NOMO-1 treated with dmso at 0.1 percent for 144 hours (cell line): ENCODE measurements at regions not wholly inside any gene's neighbourhood (a gene's known extent, or its start where the extent isn't known, plus 50 kb on each side); places are given as distances from the start of the nearest gene placed in this dataset.

Experiments
- DNase-seq: peaks from one replicate; lab custom pipeline; 2025; ENCODE audit not compliant: unreplicated experiment; lab: John Stamatoyannopoulos, UW

DNA sequence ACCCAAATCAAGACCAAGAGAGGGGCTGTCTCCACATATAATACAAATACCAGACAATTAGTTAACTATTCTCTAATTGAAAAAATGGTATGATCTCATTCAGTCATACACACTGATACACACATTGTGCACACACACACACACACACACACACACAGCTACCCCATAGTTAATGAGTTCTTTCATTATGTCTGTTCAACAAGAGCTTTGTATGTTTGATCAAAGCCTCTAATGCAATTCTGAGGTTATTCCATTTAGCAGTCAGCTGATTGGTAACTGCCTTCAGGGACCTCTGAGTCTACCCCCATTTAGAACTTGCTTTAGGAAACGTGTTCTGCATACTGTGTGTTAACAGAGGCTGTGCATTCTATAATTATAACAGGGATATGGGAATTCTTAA lies 741.4 kb upstream of the LRRTM4 start:
- no peak for DNase-seq

- no peak for DNase-seq
Observed at GRCh38 chr2:78264130-78264529, 742.0 kb upstream of the LRRTM4 start.

DNA sequence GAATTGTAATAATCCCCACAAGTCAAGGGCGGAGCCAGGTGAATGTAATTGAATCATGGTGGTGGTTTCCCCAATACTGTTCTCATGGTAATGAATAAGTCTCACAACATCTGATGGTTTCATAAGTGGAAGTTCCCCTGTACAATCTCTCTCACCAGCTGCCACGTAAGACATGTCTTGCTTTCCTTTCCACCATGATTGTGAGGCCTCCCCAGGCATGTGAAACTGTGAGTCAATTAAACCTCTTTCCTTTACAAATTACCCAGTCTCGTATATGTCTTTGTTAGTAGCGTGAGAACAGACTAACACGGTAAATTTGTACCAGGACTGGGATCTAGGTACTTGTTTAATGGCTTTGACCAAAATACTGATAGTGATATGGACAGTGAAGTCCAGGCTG lies 744.3 kb upstream of the REG3G start:
- no peak for DNase-seq

DNA sequence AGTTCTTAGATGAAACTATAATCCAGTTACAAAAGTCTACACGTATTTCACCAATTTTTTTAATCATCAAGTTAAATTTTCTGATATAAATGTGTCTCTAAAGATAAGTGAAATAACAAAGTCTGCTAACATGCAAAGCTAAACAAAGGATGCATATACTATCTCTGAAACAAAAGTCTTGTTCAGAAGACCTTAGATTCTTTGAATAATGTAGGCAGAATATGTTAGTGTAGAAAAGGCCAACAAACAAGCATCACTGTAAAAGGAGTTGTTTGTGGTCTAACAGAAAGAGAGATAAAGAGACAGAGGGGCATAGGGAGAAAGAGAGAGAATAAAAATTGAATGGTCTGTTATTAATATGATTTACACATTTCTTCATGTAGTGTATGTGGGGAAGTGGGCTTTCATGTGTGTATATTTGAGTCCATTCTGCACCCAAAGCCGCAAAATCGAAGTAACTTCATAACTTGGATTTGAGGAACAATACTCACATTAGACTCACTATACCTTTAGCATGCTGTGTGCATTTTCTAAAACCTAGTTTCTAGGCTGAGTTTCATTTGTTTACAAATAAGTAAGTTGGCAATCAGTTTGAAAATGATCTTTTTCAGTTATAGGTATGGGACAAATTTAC lies 734.8 kb upstream of the REG3G start:
- DNase-seq: no peak

- DNase-seq: peak; percentile 50
Observed at GRCh38 chr2:78293768-78294167, 731.7 kb upstream of the REG3G start.

DNA sequence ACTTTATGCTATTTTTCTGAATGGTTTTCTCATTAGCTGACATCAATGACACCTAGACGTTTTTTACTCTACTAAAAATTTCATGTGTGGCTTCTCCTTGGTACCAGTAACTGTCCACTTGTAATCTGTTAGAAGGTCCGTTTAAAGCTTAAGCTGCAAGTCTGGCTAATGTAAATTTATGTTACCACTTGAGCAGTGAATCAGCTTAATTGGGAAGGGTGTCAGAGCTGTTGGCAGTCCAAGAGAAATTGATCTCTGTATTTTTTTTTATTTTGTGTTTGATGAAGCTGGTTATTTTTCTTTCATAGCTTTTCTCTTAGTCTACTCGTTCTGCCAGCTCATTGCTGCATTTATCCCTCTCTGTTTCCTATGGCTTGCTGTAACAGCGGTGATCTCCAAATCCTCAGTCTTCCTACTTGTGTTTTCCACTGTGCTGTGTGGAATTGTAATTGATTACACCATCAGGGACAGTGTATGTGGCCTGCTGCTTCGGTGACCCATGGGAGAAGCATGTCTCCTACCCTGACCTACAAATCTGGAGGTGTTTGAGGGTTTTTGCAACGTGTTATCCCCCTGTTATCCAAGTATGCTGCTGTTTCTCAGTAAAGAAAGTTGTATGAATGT lies 724.2 kb upstream of the REG3G start:
- no peak for DNase-seq

DNA sequence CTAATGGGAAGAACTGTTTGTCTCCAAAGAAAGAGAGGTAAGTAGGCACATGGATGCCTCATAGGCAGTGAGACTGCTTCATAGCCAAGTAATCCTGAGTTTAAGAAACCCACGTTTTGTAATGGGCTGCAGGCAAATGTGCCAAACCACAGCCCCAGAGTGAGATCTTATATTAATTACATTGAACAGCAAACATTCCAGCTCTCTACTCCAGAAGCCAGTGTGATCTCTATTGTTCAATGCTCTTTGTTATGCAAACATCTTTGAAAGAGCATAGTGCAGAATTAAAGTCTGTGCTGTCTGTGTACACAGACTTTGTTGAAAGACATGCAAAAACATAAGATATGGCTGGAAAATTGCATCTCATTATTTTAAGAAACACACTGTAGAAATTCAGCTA lies 720.8 kb upstream of the REG3G start:
- no peak for DNase-seq

DNA sequence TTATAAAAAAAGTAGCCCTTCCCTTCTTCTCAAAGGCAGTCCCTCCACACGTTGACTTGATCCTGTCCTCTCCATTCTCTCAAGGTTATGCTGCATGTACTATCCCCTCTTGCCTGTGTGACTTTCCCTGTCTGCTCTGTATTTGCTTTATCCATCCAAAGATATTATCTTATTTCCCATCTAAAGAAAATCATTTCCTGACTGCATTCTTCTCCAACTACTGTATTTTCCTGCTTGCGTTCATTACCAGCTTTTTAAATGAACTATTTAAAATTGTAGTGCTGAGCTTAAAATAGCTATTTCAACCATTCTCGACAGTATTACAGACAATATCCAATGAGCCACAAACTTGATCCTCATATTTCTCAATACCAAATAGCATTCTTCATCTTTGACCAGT lies 716.0 kb upstream of the REG3G start:
- DNase-seq: no peak

GRCh38 chr2:78315368-78315767 lies 710.1 kb upstream of the REG3G start:
- no peak for DNase-seq

DNA sequence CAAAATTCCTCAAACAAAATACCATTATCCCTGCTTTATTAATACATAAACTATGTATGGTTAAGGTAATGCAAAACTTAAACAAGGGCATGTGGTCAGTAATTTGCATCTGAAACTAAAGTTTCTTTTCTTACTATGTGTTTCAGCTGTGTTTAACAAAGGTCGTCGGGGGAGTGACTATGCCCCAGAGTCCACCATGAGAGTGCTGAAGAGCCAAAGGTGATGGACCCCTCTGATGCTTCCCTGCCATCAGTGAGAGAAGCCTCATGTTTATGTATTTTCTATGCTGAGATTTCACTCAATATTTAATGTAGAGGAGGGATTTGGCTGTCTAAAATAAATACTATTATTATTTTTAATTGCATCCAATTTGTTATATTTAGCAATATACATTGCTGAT lies 707.2 kb upstream of the REG3G start:
- DNase-seq: no peak

GRCh38 chr2:78330193-78330592 lies 695.3 kb upstream of the REG3G start:
- no peak for DNase-seq

GRCh38 chr2:78351208-78351607 lies 674.3 kb upstream of the REG3G start:
- DNase-seq: no peak

- no peak for DNase-seq
Observed at GRCh38 chr2:78353168-78353567, 672.3 kb upstream of the REG3G start.

GRCh38 chr2:78355967-78356366 lies 669.5 kb upstream of the REG3G start:
- no peak for DNase-seq

GRCh38 chr2:78383576-78383975 lies 641.9 kb upstream of the REG3G start:
- DNase-seq: no peak

GRCh38 chr2:78397198-78397597 lies 628.3 kb upstream of the REG3G start:
- no peak for DNase-seq

DNA sequence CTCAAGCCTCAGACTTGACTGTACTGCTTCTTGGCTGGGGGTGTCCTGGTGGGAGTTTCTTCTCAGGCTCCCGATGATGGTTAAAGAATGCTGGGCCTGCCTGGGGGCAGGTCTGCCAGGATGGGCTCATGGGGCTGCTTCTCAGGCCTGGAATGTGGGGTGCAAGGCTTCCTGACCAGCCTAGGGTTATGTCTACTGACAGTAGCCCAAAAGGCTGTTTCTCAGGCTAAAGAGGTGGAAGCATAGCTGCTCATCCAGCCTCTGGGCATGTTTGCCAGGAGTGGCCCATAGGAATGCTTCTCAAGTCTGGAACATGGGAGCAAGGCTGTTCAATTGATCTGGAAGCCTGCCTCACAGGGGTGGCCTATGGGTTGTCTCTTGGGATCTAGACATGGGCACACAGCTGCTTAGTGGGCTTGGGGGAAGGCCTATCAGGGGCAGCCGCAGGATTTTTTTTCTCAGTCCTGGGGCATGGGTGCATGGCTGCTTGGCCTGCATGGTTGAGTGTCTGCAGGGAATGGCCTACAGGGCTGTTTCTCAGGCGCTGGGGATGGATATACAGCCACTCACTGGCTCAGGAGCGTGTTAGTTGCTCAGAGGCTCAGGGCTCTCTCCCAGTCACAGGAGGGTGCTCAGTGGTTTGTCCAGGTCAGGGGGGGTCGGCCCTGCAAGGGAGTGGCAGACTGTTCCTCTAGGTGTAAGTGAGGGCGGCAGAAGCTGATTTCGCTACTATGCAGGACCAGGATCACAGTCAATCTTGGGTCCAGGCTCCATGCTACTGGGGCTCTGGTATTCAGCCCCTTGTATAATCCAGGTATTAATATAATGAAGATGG lies 617.3 kb upstream of the REG3G start:
- no peak for DNase-seq

GRCh38 chr2:78408795-78409118 lies 616.7 kb upstream of the REG3G start:
- no peak for DNase-seq

GRCh38 chr2:78411303-78411702 lies 614.2 kb upstream of the REG3G start:
- DNase-seq: no peak

DNA sequence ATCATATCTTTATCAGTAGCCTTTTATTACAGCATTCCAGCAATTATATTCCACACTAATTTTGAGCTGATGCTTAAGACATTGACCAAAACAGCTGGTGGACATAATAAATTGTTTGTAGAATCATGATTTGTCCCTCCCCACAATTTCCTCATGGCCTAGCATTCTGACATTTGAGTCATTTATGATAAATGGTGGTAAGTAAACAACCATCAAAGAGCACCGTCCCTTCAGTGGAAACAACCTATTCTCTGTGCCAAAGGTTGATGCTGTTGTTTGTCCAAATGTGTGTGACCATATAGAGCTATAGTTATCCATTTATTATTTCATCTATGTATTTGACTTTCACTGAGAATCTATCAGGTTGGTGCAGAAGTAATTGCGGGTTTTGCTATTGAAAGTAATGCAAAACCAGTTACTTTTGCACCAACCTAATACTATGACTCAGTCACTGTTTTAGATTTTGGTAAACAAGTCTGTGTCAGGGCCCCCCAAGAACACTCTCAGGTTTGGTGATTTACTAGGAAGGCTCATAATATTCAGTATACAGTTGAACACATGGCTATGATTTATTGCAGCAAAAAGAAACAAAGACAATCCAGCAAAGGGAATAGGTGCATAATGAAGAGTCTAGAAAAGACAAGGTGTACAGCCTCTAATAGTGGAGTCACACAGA lies 608.7 kb upstream of the REG3G start:
- no peak for DNase-seq

DNA sequence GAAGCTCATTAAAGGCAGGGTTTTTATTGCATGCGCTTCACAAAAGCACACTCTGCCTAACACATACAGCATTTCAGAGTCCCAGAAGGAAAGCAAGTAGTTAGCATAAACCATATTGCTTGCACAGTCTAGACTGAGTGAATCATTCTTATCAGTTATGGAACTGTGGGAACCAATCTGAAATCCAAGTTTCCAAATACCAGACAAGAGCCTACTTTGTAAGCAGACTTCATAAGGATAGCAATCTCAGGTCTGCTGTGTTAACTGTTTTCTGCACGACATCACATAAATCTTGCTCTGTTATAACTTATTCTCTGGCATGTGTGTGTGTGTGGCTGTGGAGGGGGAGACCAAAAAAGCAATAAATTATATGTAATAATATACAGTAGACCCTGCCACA lies 608.1 kb upstream of the REG3G start:
- no peak for DNase-seq

DNA sequence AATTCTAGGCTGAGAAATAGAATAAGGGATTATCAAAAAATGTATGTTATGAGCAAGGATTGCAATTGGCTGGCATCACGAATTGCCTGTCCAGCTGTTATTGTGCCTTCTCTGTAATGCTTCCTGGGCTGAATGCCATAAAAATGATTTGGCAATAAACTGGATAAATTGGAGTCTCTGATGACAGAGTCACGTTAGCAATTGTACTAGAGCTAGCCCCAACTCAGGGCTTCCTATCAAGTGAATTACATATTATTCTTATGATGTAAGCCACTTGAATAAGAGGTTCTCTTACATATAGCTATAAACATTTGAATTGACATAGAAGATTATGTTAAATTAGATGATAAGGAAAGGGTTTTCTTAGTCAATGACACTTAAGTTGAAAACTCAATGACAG lies 607.5 kb upstream of the REG3G start:
- no peak for DNase-seq
